ENCODE measurements at regions not wholly inside any gene's neighbourhood (a gene's known extent, or its start where the extent isn't known, plus 50 kb on each side); places are given as distances from the start of the nearest gene placed in this dataset.

GRCh38 chrX:93428497-93428896 is 244.9 kb downstream of the NAP1L3 start:
- ATAC-seq (ENCODE audit: low FRiP score in 2 of 2) (no peak), DNase-seq (no peak)
- no peaks in the 10 kb centered on the region for H3K27me3 ChIP-seq
- no peak overlapping the region for H3K27ac ChIP-seq
- no peaks in the 10 kb centered on the region for H3K36me3 ChIP-seq
- H3K9me3 ChIP-seq = no peaks in the 10 kb centered on the region
- no peaks in the 10 kb centered on the region for H3K4me1 ChIP-seq
- no peak overlapping the region for H3K4me3 ChIP-seq
- 74 to 92% methylated on average over 3 of the region's 3 CpGs for WGBS, 2 donors
- TF ChIP-seq, protein P1, sequence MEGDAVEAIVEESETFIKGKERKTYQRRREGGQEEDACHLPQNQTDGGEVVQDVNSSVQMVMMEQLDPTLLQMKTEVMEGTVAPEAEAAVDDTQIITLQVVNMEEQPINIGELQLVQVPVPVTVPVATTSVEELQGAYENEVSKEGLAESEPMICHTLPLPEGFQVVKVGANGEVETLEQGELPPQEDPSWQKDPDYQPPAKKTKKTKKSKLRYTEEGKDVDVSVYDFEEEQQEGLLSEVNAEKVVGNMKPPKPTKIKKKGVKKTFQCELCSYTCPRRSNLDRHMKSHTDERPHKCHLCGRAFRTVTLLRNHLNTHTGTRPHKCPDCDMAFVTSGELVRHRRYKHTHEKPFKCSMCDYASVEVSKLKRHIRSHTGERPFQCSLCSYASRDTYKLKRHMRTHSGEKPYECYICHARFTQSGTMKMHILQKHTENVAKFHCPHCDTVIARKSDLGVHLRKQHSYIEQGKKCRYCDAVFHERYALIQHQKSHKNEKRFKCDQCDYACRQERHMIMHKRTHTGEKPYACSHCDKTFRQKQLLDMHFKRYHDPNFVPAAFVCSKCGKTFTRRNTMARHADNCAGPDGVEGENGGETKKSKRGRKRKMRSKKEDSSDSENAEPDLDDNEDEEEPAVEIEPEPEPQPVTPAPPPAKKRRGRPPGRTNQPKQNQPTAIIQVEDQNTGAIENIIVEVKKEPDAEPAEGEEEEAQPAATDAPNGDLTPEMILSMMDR (IDR thresholded peaks at IDR 0.05) = no peak
- TF ChIP-seq EP300 (IDR thresholded peaks at IDR 0.05) = no peak
- no peak for TF ChIP-seq POLR2A (IDR thresholded peaks at IDR 0.05)
- no peak for TF ChIP-seq POLR2AphosphoS5 (IDR thresholded peaks at IDR 0.05)

DNA sequence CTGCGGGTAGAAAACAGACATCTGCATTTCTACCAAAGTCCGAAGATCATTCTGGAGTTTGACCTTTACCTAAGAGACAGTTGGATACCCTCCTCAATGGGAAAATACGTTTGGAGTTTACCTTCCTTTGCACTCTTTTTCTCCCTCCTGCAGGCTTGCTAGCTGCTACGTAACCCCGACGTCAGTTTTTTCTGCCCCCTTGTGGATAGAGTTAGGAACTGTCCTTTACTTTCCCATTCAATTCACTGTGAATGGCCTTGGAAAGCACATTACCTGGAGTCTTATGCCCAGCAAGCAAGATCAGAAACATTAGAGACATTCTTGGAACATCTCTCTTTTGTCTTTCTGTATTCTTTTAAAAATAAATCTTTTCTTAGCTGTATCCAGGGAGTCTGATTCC is 250.7 kb downstream of the NAP1L3 start:
- H3K4me1 ChIP-seq = no peaks in the 10 kb centered on the region
- TF ChIP-seq POLR2AphosphoS5 (IDR thresholded peaks at IDR 0.05) = no peak
- no peak for TF ChIP-seq EP300 (IDR thresholded peaks at IDR 0.05)
- TF ChIP-seq, protein P1 (IDR thresholded peaks at IDR 0.05) = peak in 4 of 6 experiments; percentile 30 to 53 (median 38)
- no peak for TF ChIP-seq POLR2A (IDR thresholded peaks at IDR 0.05)
- H3K27me3 ChIP-seq = no peaks in the 10 kb centered on the region
- no peak overlapping the region for H3K27ac ChIP-seq
- no peaks in the 10 kb centered on the region for H3K9me3 ChIP-seq
- H3K4me3 ChIP-seq = no peak overlapping the region
- no peaks in the 10 kb centered on the region for H3K36me3 ChIP-seq
- peak in 1 of 2 donors; percentile 76 for ATAC-seq (ENCODE audit: low FRiP score in 2 of 2)
- DNase-seq = no peak
- WGBS, 2 donors = 21 to 22% methylated on average over 6 of the region's 6 CpGs

GRCh38 chrX:93420525-93421082 is 252.8 kb downstream of the NAP1L3 start:
- H3K27ac ChIP-seq = no peak overlapping the region
- TF ChIP-seq, protein P1 (IDR thresholded peaks at IDR 0.05) = no peak
- TF ChIP-seq EP300 (IDR thresholded peaks at IDR 0.05) (no peak), POLR2A (IDR thresholded peaks at IDR 0.05) (no peak)
- WGBS, 2 donors = 31 to 41% methylated on average over 7 of the region's 7 CpGs
- H3K27me3 ChIP-seq = no peaks in the 10 kb centered on the region
- no peaks in the 10 kb centered on the region for H3K36me3 ChIP-seq
- no peaks in the 10 kb centered on the region for H3K9me3 ChIP-seq
- no peak for DNase-seq
- ATAC-seq (ENCODE audit: low FRiP score in 2 of 2) = no peak
- no peaks in the 10 kb centered on the region for H3K4me1 ChIP-seq
- H3K4me3 ChIP-seq = no peak overlapping the region

- H3K27me3 ChIP-seq = no peaks in the 10 kb centered on the region
- DNase-seq (no peak), ATAC-seq (ENCODE audit: low FRiP score in 2 of 2) (no peak)
- no peak overlapping the region for H3K4me3 ChIP-seq
- no peaks in the 10 kb centered on the region for H3K36me3 ChIP-seq
- no peak for TF ChIP-seq EP300 (IDR thresholded peaks at IDR 0.05)
- TF ChIP-seq POLR2AphosphoS5 (IDR thresholded peaks at IDR 0.05) = no peak
- TF ChIP-seq, protein P1 (IDR thresholded peaks at IDR 0.05) = no peak
- no peak for TF ChIP-seq POLR2A (IDR thresholded peaks at IDR 0.05)
- WGBS, 2 donors = 38 to 43% methylated on average over 2 of the region's 2 CpGs
- H3K4me1 ChIP-seq = no peaks in the 10 kb centered on the region
- H3K9me3 ChIP-seq = no peaks in the 10 kb centered on the region
- H3K27ac ChIP-seq = no peak overlapping the region
Measured at GRCh38 chrX:93420090-93420489, 253.3 kb downstream of the NAP1L3 start.

- DNase-seq (no peak), ATAC-seq (ENCODE audit: low FRiP score in 2 of 2) (no peak)
- H3K27me3 ChIP-seq = no peaks in the 10 kb centered on the region
- 48 to 57% methylated on average over 1 of the region's 1 CpG for WGBS, 2 donors
- no peak overlapping the region for H3K4me3 ChIP-seq
- H3K4me1 ChIP-seq = no peaks in the 10 kb centered on the region
- TF ChIP-seq, protein P1 (IDR thresholded peaks at IDR 0.05) = no peak
- TF ChIP-seq EP300 (IDR thresholded peaks at IDR 0.05) = no peak
- TF ChIP-seq POLR2AphosphoS5 (IDR thresholded peaks at IDR 0.05) = no peak
- no peak for TF ChIP-seq POLR2A (IDR thresholded peaks at IDR 0.05)
- H3K27ac ChIP-seq = no peak overlapping the region
- no peaks in the 10 kb centered on the region for H3K9me3 ChIP-seq
- no peaks in the 10 kb centered on the region for H3K36me3 ChIP-seq
Measured at GRCh38 chrX:93419642-93420041, 253.7 kb downstream of the NAP1L3 start.

All from upper lobe of left lung (tissue), 6 donors.